Adrenal gland (tissue), 5 donors: ENCODE measurements at regions not wholly inside any gene's neighbourhood (a gene's known extent, or its start where the extent isn't known, plus 50 kb on each side); places are given as distances from the start of the nearest gene placed in this dataset.

Experiments used
- CTCF ChIP-seq, 6 experiments: fragments of 450-650 bp in 4 of 6; fragments of 200-600 bp in 2 of 6; sonication (generic) in 1 of 6; IDR thresholded peaks; 1 replicate in 5 of 6; 2 replicates in 1 of 6; pipeline versions ENCODE4 v1.5.1 to v1.8.0; 2016 to 2021; ENCODE audit warnings: antibody characterized with exemption in 6 of 6, mild to moderate bottlenecking in 2 of 6, moderate library complexity in 1 of 6
- POLR2A ChIP-seq, 2 donors: fragments of 450-650 bp; IDR thresholded peaks; one replicate each; pipeline ENCODE4 v1.6.1; 2017; ENCODE audit warnings: antibody characterized with exemption in 2 of 2, mild to moderate bottlenecking in 2 of 2, moderate library complexity in 1 of 2
- donor health status: DM: no; HTN: no; CAD: no.

DNA sequence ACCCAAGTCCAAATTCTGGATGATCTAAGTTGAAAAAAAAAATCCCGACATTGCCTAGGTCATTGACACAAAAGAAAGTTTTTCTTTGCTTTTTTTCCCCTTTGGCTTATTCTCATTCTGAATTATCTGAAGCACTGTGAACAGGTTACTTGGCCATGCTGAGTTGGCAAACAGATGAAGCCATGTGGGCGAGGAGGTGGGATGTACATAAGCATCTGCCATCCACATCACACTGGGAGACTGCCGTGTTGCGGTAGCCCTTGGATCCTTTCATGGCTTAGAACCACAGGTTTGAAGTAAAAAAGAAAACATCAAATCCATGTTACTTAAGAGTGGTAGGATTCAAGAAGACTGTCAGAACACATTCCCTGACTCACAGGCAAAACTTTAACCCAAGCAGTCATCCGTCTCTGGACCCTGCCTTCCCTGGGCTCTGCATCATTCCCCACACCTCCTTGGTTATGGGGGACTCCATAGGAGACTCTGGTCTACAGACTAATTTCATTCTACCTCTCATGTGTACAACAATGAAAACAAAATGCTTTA is 242.5 kb upstream of the SERP2 start:
- TF ChIP-seq CTCF (IDR thresholded peaks at IDR 0.05) (no peak), POLR2A (IDR thresholded peaks at IDR 0.05) (no peak)
